ENCODE measurements at regions not wholly inside any gene's neighbourhood (a gene's known extent, or its start where the extent isn't known, plus 50 kb on each side); places are given as distances from the start of the nearest gene placed in this dataset.

DNA sequence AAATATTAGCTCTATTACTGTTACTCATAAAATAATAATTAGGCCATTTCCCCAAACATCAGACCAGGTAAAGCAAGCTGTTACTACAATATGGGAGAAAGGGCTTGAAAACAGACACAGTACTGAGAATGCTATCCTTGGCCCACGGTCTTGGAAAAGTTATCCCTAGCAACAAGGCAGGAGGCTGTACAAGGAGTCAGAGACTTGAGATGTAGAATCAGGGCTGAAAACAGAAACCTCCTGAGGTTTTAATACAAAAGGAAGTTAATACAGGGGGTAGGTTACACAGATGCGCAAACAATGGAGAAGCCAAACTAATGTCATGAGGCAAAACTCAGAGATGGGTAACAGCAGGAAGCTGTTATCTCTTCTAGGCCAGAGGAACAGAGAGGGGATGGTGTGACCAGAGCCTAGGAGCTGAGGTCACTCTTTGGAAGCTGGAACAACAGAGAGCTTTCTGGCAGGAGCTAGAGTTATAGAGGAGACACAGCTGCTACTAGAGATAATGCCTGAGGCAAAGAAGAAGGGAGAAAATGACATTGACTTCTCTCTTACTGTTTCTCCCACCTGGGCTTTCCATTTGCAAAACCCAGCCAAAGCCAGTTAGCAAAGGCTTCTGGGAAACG lies 248.8 kb downstream of the SUDS3 start:
- Histone ChIP-seq H3K27ac (no peak overlapping the region), H3K27me3 (replicated peaks) (no peaks in the 10 kb centered on the region), H3K36me3 (replicated peaks) (no peaks in the 10 kb centered on the region), H3K4me3 (ENCODE audit: low read depth, low read length) (no peak overlapping the region)
- TF ChIP-seq, protein P1, sequence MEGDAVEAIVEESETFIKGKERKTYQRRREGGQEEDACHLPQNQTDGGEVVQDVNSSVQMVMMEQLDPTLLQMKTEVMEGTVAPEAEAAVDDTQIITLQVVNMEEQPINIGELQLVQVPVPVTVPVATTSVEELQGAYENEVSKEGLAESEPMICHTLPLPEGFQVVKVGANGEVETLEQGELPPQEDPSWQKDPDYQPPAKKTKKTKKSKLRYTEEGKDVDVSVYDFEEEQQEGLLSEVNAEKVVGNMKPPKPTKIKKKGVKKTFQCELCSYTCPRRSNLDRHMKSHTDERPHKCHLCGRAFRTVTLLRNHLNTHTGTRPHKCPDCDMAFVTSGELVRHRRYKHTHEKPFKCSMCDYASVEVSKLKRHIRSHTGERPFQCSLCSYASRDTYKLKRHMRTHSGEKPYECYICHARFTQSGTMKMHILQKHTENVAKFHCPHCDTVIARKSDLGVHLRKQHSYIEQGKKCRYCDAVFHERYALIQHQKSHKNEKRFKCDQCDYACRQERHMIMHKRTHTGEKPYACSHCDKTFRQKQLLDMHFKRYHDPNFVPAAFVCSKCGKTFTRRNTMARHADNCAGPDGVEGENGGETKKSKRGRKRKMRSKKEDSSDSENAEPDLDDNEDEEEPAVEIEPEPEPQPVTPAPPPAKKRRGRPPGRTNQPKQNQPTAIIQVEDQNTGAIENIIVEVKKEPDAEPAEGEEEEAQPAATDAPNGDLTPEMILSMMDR (IDR thresholded peaks at IDR 0.05; ENCODE audit: low read depth, low read length, missing control alignments) = no peak
- in situ Hi-C loops (cut with HindIII; ENCODE audit: low pct_ligation_motif_present, low sequenced_read_pairs) = no loop called here
- DNase-seq = no peak

DNA sequence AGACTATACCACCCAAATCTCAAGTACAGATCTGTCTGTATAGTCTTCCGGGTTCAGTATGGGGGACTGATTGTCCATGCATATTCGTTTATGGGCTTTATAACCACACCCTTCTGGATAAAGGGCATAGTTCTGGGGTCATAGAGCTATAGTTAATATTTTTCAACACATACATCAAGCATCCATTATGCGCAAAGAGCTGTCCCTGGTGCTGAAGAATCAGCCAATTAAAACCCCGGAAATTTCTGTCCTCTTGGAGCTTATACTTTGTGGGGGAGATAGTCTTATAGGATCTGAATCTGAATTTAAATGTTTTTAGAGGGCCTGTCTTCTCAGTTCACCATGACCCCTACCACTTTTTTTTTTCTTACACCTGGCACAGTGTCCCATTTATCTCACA lies 256.7 kb downstream of the SUDS3 start:
- no peak overlapping the region for H3K4me3 ChIP-seq (ENCODE audit: low read depth, low read length)
- no peaks in the 10 kb centered on the region for H3K36me3 ChIP-seq (replicated peaks)
- TF ChIP-seq, protein P1 (IDR thresholded peaks at IDR 0.05; ENCODE audit: low read depth, low read length, missing control alignments) = no peak
- DNase-seq = no peak
- no peaks in the 10 kb centered on the region for H3K27me3 ChIP-seq (replicated peaks)
- in situ Hi-C loops (cut with HindIII; ENCODE audit: low pct_ligation_motif_present, low sequenced_read_pairs) = no loop called here
- no peak overlapping the region for H3K27ac ChIP-seq

DNA sequence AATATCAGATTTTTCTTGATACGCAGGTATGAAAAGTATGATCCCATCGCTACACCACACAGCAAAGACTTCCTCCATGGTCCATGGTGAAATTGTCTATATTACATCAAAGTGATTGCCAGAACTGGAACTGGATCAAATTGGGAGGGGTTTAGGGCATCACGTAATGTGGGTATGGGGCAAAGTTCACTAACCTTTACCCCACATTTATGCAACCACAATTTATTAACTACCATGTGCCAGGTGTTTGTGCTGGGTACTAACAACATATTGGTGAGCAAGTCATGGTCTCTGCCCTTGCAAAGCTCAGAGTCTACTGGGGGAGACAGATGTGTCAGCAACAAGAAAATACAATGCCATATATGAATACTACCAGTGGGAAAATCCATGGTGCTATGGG lies 258.9 kb downstream of the SUDS3 start:
- in situ Hi-C loops (cut with HindIII; ENCODE audit: low pct_ligation_motif_present, low sequenced_read_pairs) = no loop called here
- TF ChIP-seq, protein P1 (IDR thresholded peaks at IDR 0.05; ENCODE audit: low read depth, low read length, missing control alignments) = no peak
- Histone ChIP-seq H3K4me3 (ENCODE audit: low read depth, low read length) (no peak overlapping the region), H3K36me3 (replicated peaks) (no peaks in the 10 kb centered on the region), H3K27ac (no peak overlapping the region), H3K27me3 (replicated peaks) (no peaks in the 10 kb centered on the region)
- no peak for DNase-seq

DNA sequence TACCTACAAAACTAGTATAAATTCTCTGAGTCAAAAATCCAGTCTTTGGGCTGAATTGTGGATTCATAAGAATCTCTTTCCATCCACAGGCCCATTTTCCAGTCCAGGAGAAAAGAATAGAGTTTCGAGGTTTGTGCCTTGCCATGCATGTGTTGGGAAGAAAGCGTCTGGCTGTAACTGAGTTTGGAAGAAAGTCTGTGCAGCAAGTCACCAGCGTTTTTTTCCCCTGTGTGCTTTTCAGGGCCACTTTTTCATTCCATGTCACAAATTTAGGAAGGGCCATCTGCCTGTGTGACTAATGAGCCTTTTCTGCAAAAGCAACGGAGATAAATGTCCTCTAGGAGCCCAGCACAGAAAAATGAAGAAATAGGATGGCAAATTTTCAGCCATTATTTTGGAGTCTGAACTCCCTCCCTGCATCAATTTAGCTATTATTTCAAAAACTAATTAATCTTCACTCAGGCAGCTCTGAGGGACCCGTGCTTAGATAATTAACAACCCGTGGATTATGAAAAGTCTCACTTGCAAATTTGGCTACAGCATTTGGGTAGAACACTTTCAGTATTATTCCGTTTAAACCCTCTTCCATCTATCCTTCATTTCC lies 261.5 kb downstream of the SUDS3 start:
- no peak for DNase-seq
- in situ Hi-C loops (cut with HindIII; ENCODE audit: low pct_ligation_motif_present, low sequenced_read_pairs) = no loop called here
- H3K36me3 ChIP-seq (replicated peaks) = no peaks in the 10 kb centered on the region
- H3K27ac ChIP-seq = no peak overlapping the region
- TF ChIP-seq, protein P1 (IDR thresholded peaks at IDR 0.05; ENCODE audit: low read depth, low read length, missing control alignments) = no peak
- no peak overlapping the region for H3K4me3 ChIP-seq (ENCODE audit: low read depth, low read length)
- H3K27me3 ChIP-seq (replicated peaks) = no peaks in the 10 kb centered on the region

DNA sequence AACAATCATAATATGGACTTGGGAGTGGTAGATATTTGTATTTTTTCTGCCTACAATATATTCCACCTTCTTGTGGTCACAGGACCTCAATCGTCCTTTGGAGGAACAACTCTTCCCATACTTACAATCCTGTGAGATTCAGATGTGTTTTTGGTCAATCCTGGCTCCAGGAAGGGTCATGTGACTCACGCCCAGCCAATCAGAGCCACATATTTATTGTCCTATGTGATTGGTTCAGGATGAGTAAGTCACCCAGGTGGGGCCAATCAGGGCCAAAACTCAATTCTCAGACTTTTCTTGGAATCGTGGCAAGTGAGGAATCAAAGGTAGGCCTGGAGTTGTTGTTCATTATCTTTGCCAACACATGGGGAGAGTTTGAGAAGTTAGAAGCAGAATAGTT lies 264.9 kb downstream of the SUDS3 start:
- no peak overlapping the region for H3K4me3 ChIP-seq (ENCODE audit: low read depth, low read length)
- H3K36me3 ChIP-seq (replicated peaks) = no peaks in the 10 kb centered on the region
- in situ Hi-C loops (cut with HindIII; ENCODE audit: low pct_ligation_motif_present, low sequenced_read_pairs) = no loop called here
- no peak overlapping the region for H3K27ac ChIP-seq
- TF ChIP-seq, protein P1 (IDR thresholded peaks at IDR 0.05; ENCODE audit: low read depth, low read length, missing control alignments) = no peak
- no peak for DNase-seq
- no peaks in the 10 kb centered on the region for H3K27me3 ChIP-seq (replicated peaks)

DNA sequence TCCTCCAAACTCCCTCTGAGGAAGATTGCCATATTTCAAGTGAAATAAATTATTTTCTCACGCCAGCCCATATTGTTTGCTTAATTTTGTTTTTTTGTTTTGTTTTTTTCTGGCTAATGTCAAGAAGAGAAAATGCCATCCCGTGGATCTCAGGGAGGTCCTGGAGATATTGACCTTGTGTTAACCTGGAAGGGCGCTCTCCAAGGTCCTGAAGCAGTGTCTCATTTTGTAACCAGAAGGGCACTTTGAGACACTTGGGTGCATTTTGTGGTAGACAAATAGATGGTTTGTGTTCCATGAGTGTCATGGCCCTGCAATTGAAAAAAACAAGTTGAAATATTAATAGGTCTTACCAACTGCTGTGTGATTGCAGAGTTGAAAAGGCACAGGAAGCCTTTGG lies 268.9 kb downstream of the SUDS3 start:
- H3K27ac ChIP-seq = no peak overlapping the region
- in situ Hi-C loops (cut with HindIII; ENCODE audit: low pct_ligation_motif_present, low sequenced_read_pairs) = no loop called here
- no peaks in the 10 kb centered on the region for H3K36me3 ChIP-seq (replicated peaks)
- no peaks in the 10 kb centered on the region for H3K27me3 ChIP-seq (replicated peaks)
- H3K4me3 ChIP-seq (ENCODE audit: low read depth, low read length) = no peak overlapping the region
- TF ChIP-seq, protein P1 (IDR thresholded peaks at IDR 0.05; ENCODE audit: low read depth, low read length, missing control alignments) = no peak
- no peak for DNase-seq

All from brain microvascular endothelial cell (primary cell).